Dermis microvascular lymphatic vessel endothelial cell (primary cell): ENCODE measurements at regions not wholly inside any gene's neighbourhood (a gene's known extent, or its start where the extent isn't known, plus 50 kb on each side); places are given as distances from the start of the nearest gene placed in this dataset.
"Not testable (repeated sequence)": the region's sequence is repeated elsewhere in the genome, so short reads cannot be mapped to it uniquely, and the experiment has no call there.

Source experiments
- DNase-seq, 2 donors: peaks; one replicate each; pipeline versions ENCODE4 v3.0.0 to v3.0.0-alpha.2; 2010; ENCODE audit warnings: low read depth in 2 of 2

DNA sequence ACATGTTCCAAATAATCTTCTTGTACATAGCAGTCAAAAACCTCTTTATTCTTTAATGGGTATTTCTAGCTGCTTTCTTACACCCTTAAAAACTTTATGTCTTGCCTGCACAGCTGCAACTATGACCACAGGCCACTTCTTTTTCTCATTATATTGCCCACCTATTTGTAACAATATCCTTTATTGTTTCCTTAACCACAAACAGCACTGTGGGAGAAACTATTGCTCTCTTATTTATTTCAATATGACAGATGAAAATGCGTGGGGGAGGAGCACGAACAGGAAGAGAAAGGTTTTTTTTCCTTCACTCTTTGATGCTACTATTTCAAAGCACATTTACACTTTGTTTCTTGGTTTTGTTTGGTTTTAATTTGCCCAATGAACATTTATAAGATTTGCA lies 253.5 kb downstream of the GJA1 start:
- DNase-seq: no peak

DNA sequence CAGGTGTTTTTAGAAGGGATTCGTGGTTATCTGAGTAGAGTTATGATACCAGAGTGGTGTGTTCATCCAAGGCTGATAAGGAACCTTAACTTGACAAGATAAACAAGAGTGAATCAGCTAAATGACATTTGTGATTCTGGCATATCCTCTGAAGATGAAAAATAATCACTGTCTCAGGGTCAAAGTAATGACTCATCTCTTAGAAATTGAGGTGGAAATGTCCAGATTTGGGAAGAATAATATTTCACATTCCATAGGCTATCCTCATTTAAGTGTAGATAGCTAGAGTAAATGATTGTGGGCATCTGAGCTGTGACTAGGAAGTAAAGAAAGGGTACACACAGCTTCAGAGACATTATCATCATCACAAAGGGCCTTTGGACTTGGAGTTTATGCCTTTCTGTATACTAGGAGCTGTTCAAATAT lies 255.7 kb downstream of the GJA1 start:
- no peak for DNase-seq

DNA sequence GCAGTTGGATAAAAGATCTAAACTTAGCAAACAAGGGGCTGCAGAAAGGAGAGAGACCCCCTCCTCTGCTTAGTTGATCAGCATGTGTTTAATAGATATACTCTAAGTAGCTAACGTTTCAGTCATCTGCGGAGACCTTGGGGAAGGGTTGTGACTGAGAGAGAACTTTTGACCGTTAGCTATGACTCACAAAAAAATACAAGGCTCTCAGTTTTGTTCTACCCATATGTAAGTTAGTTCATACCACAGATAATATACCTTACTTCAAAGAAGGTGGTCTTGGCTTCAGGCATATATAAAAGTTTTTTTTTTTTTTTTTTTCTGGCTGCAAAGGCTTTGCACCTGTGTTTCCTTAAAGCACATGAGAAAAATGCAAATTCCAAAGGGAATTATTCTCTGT lies 258.9 kb downstream of the GJA1 start:
- peak in 1 of 2 donors; percentile 19 for DNase-seq

DNA sequence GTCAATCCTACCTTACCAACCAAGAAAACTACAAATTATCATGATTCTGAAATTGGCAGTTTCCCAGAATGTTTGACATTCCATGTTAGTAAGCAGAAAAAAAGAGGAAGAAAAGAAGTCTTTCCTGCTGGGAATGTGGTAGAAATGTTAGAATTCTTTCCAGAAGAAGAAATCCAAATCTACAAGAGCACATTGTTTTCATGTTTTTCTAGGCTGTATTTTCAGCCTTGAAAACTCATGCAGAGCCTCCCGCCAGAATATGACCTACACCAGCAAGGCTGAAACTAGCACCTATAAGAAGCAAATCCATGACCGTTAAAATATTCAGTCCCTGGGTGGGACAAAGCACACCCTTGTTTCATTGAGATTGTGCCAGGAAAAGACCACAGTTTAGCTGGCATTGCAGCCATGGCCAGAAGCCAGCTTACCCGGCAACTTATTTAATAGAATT lies 259.4 kb downstream of the GJA1 start:
- DNase-seq: peak in 1 of 2 donors; percentile 29

DNA sequence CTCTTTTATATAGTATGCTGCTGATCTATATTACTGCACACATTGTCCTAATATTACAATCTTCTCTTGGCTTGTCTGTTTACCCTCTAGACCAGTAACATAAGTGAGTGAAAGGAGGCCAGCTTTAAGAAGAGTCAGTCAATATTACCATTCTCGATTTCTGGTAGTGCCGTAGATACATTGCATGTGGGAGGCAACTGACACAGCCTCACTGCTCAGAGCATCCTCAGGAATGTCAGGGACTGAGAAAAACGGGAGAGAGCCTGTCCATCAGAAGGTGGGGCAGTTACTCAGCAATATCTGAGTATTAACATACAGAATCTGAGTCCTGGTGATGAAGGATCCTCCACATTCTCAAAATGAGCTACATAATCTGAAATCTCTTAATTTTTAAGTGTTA lies 259.9 kb downstream of the GJA1 start:
- no peak for DNase-seq

DNA sequence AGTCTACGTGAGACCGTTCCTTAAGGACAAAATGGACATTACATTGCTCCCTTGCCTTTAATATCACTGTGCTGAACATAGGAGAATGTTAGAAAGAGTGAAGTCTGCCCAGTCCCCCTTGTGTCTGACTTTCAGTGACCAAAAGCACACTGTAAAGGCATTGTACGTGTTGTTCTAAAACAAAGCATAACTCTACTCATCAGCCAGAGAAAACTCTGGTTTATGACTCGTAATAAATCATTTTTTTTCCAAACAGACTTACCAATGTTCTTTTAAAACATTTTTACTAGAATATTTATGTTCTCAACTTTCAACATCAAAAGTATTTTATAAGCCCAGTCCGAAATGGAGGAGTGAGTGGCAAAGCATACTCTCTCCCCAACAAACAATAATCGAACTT lies 262.5 kb downstream of the GJA1 start:
- no peak for DNase-seq

DNA sequence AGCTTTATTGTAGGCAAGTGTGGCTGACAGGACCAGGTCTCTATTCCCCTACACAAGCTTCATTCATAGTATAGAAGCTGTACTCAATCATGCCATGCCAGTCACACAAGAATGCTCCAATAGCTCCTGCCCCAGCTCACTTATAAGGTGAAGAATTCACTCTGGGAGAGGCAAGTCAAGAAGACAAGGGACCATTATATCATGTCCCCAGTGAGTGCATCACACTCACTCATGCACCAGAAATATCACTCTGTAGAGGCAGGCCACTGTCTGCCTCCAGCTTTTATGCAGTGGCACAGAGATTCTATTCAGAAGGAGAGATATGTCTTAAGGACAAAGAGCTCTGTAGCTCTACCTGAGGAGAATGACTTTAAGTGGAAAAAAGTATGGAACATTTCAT lies 263.2 kb downstream of the GJA1 start:
- DNase-seq: no peak

DNA sequence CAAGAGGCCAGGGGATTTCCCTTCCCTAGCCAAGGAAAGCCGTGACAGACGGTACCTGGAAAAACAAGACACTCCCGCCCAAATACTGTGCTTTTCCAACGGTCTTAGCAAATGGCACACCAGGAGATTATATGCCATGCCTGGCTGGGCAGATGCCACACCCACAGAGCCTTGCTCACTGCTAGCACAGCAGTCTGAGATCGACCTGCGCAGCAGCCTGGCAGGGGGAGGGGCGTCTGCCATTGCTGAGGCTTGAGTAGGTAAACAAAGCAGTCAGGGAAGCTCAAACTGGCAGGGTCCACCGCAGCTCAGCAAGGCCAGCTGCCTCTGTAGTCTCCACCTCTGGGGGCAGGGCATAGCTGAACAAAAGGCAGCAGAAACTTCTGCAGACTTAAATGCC lies 267.7 kb downstream of the GJA1 start:
- not testable (repeated sequence) for DNase-seq

DNA sequence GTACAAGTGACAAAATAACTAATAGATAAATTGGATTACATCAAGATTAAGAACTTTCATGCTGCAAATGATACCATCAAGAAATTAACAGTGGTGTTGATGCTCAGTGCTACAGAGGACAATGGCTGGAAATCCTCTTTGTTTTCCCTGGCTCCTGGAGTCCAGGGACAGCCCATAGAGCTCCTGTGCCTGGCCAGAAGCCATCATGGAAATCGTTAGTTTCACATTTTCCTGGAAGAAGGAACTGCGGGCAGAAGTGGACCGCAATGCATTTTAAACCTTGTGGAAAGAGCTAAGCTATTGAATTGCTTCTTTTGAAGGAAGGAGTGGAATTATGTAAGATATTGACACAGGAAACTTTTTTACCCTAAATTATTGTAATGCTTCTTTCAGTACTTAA lies 276.0 kb downstream of the GJA1 start:
- DNase-seq: peak; percentile 86 to 91

DNA sequence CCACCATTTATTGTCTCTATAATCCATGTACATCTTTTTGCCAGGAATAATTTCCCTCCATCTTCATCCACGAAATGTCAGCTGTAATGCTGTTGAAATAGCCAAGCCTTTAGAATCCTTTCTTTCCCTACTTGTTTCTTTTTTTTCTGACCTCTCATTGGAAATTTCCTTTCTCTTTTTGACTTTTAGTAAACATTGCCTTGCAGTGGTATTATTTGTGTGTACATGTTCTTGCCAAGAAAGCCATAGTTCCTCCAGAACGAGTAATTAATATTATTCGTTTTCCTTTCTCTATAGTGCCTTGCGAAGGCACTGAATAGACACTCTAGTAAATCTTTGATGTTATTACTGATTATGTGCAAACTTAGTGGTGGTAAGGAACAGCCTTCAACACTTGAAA lies 282.2 kb downstream of the GJA1 start:
- no peak for DNase-seq

DNA sequence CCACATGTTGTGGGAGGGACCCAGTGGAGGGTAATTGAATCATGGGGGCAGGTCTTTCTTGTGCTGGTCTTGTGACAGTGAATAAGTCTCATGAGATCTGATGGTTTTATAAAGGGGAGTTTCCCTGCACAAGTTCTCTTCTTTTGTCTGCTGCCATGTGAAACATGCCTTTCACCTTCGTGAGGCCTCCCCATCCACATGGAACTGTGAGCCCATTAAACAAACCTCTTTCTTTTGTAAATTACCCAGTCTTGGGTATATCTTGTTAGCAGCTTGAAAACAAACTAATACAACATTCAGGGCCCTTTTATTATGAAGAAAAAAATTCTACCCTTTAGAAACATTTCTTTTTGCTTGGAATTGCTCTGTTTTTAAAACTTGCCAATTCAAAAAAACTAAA lies 285.4 kb downstream of the GJA1 start:
- DNase-seq: not testable (repeated sequence)

DNA sequence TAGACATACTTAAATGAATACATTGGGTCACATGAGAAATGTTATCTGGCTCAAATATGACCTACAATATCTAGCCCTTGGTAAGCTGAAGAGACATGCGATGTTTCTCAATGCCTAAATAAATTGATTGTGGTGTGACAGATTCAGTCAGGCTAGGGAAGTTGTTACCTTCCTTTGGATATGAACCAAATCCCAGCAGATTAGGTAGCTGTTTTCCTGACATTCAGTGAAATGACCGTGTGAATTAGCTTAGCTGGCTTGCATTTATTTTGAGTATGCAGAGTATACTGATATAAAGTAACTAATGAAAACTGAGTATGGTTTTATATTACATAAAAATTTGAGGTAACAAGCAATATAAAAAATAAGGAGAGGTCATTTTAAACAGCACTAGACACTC lies 288.2 kb downstream of the GJA1 start:
- DNase-seq: peak; percentile 82 to 89

DNA sequence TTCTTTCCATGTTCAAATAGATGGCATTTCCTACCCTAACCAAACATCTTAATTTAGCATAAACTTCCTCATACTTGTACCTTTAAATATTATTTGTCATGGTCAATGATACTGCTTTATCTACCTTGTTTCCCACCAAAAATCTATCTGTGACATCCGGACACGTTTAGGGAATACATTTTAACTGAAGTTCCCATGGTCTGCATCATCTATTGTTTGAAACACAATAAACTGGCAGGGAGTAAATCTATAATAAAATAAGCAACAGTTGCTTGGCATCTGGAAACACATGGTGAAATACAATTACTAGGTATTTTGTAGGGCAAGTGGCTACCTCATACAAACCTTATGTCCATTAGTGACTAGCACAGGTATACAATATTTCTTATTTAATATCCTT lies 289.1 kb downstream of the GJA1 start:
- peak; percentile 88 to 92 for DNase-seq

DNA sequence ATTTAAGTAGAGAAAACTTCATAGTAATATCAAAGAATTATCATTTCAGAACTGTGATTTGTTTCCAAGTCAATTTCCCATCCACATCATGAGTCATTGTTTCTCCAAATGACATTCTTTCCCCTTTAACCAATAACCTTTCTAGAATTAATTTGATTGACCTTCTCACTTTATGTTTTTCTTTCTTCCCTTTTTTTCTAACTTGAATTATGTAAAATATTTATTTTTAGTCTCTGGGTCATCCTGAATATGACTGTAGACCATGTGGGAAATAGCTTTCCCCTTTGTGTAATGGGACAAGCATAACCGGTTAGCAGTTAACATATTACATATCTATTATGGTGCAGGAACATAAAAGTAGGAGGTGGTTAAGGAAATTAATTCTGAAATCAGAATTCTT lies 291.1 kb downstream of the GJA1 start:
- peak; percentile 85 to 91 for DNase-seq

DNA sequence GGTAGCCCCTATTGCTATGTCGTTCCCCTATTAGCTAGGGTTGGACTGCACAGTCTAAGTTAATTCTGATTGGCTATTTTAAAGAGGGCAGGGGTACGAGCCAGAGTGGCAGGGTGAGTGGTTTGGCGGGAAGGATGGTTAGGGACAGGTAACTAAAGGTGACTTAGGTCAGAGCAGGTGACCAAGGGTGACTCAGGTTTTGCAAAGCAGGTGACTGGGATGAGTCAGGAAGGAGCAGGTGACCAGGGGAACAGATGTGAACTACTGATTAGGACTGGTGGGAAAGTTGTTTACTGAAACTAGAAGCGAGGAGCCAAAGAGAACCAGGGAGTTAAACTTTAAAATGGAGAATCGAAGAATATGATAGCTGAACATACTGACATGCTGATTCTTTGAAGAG lies 295.2 kb downstream of the GJA1 start:
- no peak for DNase-seq

DNA sequence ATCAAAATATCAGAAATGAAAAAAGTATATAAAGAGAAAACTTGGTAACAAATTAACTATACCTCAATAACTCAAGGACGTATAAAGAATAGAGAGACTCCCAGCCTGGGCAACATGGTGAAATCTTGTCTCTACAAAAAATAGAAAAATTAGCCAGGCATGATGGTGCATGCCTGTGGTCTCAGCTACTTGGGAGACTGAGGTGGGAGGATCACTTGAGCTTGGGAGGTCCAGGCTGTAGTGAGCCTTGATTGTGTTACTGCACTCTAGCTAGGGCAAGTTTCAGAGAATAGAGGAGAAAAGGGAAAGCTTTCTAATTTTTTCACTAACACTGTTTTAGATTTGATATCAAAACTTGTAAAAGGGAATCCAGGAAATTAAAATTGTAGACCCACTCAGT lies 295.9 kb downstream of the GJA1 start:
- no peak for DNase-seq

DNA sequence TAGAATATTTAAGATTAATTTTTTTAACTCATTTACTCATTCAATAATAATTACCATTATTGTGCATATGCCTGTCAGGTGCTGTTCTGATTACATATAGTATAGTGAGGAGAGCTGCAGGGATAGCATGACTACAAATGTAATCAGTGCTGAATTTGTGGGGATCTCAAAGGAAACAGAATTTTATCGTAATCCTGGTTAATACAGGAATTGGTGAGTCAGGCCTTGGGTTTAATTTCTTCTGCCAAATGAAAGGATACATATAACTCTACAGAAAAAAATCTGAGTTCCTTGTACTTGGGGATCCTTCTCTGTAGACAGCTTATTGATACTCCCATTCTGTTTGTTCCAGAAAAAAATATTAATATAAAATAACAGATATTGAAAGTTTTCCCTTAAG lies 297.2 kb downstream of the GJA1 start:
- DNase-seq: peak in 1 of 2 donors; percentile 41

DNA sequence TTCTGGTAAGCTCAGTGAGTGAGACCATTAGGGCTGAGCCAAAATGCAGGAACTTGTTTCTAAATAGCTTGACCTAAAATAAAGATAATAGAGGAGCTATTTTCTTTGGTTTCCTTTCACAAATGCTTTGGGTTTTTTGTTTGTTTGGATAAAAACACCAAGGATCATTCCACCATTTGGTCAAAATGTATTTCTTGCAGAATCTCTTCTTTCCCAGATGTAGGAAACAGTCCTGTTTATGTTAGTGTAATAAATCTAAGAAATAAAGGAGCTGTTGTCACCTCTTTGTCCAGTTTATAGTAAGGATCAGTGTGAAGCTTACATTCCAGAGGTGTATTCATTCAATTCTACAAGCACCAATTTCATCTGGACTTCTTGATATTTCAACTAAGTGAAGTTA lies 297.8 kb downstream of the GJA1 start:
- DNase-seq: peak in 1 of 2 donors; percentile 23

DNA sequence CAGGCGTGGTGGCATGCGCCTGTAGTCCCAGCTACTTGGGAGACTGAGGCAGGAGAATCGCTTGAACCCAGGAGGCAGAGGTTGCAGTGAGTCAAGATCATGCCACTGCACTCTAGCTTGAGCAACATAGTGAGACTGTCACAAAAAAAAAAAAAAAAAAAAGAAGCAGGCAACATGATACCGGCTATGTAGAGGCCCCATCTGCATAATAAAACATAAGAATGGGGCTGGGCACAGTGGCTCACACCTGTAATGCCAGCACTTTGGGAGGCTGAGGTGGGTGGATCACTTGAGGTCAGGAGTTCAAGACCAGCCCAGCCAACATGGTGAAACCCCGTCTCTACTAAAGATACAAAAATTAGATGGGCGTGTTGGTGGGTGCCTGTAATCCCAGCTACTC lies 304.7 kb downstream of the GJA1 start:
- DNase-seq: not testable (repeated sequence)

DNA sequence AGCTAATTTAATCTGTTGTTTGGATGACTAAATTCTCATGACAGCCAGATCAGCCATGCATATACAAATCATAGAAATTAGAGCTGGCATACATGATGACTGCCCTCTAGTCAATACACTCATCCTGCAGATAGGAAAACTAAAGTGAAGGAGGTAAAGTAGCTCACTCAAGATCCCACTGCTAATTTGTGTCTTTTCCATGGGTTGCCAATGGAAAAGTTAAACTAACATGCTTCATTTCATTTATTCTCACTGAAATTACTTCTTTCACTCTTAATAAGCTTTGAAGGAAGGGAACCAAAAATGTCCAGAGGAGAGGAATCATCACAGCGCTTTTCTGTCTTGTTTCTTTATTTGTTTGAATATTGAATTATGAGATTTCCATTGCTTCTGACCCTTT lies 308.2 kb downstream of the GJA1 start:
- DNase-seq: no peak

DNA sequence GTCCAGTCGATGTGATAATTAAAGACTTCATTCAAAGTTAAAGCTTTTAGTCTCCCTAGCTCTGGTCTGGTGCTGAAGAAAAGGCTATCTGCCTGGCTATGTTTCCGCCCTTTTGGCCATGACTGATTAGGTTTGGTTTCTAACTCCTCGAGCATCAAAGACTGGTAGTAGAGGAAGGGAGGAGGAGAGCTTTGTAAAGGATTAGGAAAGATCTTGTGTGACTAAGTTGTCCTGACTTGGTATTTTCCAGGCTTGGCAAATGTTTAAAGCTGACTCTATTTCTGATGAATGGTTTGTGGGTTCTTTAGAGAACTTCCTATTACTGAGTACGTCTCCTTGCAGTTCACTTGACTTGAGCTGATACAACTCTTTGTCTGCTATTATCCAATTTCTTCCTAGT lies 312.9 kb downstream of the GJA1 start:
- DNase-seq: no peak

DNA sequence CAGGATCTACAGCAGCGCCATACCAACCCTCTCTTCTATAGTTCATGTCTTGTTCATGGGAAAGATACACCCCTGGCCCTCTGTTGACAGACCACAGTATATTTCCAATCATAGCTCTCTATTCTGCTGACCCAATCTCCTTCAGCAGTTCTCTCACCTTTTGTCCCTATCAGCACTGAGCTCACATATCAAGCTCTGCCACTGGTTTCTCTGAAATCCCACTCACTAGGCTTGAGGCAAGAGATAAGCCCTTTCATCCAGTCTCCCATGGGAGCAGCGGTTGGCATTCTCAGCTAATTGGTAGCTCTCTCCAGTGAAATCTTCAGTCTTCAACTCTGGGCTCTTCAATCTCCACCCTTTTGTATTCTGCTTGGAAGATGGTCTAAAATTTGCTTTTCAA lies 313.4 kb downstream of the GJA1 start:
- DNase-seq: no peak

DNA sequence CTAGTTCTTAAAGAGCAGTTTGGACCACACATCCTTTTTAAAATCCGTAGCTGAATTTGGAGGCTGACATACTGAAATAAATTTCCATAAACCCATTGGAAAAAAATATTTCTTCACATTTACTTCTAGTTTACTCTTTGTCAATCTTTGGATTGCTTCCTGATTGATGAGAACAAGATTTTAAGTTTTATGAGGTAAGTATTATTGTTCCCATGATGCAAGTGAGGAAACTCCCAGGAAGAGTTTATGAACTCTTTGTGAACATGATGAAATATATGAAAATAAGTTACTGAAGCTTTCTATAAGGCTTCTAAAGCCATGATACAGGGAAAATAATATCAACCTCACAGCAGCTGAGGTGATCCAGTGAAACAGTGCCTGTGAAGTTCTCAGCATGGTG lies 320.0 kb downstream of the GJA1 start:
- DNase-seq: no peak

DNA sequence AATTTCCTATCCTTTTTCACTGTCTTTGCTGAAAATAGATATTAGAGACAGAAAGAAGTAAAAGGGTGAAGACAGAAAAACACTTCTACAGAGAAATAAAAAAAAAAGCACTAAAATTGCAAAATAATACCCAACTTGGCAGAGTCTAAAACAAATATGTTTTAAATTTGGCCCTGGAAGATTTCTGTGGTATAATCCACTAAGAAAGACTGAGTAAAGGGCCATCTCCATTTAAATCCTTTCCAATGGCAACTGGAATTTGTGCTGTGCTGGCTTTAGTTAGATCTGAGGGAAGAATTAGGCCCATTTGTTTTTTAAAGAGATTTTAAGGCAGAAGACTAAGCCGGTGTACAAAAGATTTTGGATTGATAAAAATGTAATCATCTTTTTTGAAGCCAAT lies 321.2 kb downstream of the GJA1 start:
- DNase-seq: no peak

DNA sequence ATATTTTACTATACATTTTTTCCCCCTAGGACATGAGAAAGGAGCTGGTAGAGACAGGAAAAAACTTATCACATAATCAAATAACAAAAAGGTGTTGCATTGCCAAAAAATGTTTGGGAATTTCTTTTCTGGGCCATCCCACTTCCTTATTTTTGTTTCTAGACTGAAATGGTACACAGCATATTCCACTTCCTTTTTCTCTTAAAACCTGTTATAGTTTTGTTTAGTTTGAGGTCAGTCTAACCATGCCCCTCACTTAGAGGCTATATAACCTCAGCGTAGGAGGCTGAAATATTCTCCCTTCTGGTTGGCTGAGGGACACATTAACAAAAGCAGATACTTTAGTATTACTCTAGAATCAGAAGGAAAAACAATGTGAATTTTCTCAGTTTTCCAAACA lies 323.9 kb downstream of the GJA1 start:
- peak in 1 of 2 donors; percentile 51 for DNase-seq
